Adrenal gland (tissue), 9 donors: ENCODE measurements at regions not wholly inside any gene's neighbourhood (a gene's known extent, or its start where the extent isn't known, plus 50 kb on each side); places are given as distances from the start of the nearest gene placed in this dataset.
A peak's percentile ranks its signal among the peaks of the same experiment; 100 is the strongest.

Experiments
- DNase-seq, 7 donors: peaks; one replicate each; pipeline ENCODE4 v3.0.0-alpha.2; 2019 to 2020
- H3K27ac ChIP-seq, 5 donors: fragments of 200-600 bp; sonication (generic) in 4 of 5; 1 replicate in 3 of 5; 2 replicates in 2 of 5; pipeline versions ENCODE4 v1.5.1 to v1.8.0; 2016 to 2020; ENCODE audit warnings: mild to moderate bottlenecking in 1 of 5
- H3K27me3 ChIP-seq: fragments of 200-600 bp; 2 replicates; pipeline ENCODE4 v1.8.0; 2021
- H3K36me3 ChIP-seq, 2 donors: fragments of 200-600 bp; replicated peaks in 1 of 2; 1 replicate in 1 of 2; 2 replicates in 1 of 2; pipeline versions ENCODE4 v1.5.1 to v1.8.0; 2018 to 2022
- H3K4me1 ChIP-seq, 2 donors: fragments of 200-600 bp; replicated peaks in 1 of 2; 1 replicate in 1 of 2; 2 replicates in 1 of 2; pipeline versions ENCODE4 v1.5.1 to v1.8.0; 2018 to 2021
- H3K4me3 ChIP-seq, 4 donors: fragments of 200-600 bp; sonication (generic) in 3 of 4; one replicate each; pipeline ENCODE4 v1.5.1; 2016 to 2018
- H3K9me3 ChIP-seq, 3 donors: fragments of 200-600 bp; sonication (generic) in 1 of 3; replicated peaks in 1 of 3; 1 replicate in 2 of 3; 2 replicates in 1 of 3; pipeline versions ENCODE4 v1.5.1 to v1.8.0; 2016 to 2021
- POLR2A ChIP-seq, 2 donors: fragments of 450-650 bp; IDR thresholded peaks; one replicate each; pipeline ENCODE4 v1.6.1; 2017; ENCODE audit warnings: antibody characterized with exemption in 2 of 2, mild to moderate bottlenecking in 2 of 2, moderate library complexity in 1 of 2
- WGBS, 4 donors: extraction: QIAGEN DNeasy Blood & Tissue Kit in 2 of 4; methylation state at CpG; one replicate each; pipeline versions ENCODE4 v1.1.5 to v1.1.7; 2013 to 2017; 5-methylcytosine and 5-hydroxymethylcytosine counted together
- intact Hi-C, 2 donors: fragments of 100-400 bp; cut with DNase I; formaldehyde crosslinking; loops; one replicate each; pipeline versions ENCODE4 v1.14.1 to v1.15.0; 2022 to 2023
- TF ChIP-seq, protein P1 (sequence below), 6 experiments: fragments of 450-650 bp in 4 of 6; fragments of 200-600 bp in 2 of 6; sonication (generic) in 1 of 6; IDR thresholded peaks; 1 replicate in 5 of 6; 2 replicates in 1 of 6; pipeline versions ENCODE4 v1.5.1 to v1.8.0; 2016 to 2021; ENCODE audit warnings: antibody characterized with exemption in 6 of 6, mild to moderate bottlenecking in 2 of 6, moderate library complexity in 1 of 6
- donor health status: healthy with polysubstance abuse.
- donor health status: Bipolar disorder and iron deficiency.
- donor health status: DM: yes; HTN: yes; CAD: no.
- donor health status: DM: no; HTN: no; CAD: no.
- donor health status: DM: no; HTN: no; CAD: no.

DNA sequence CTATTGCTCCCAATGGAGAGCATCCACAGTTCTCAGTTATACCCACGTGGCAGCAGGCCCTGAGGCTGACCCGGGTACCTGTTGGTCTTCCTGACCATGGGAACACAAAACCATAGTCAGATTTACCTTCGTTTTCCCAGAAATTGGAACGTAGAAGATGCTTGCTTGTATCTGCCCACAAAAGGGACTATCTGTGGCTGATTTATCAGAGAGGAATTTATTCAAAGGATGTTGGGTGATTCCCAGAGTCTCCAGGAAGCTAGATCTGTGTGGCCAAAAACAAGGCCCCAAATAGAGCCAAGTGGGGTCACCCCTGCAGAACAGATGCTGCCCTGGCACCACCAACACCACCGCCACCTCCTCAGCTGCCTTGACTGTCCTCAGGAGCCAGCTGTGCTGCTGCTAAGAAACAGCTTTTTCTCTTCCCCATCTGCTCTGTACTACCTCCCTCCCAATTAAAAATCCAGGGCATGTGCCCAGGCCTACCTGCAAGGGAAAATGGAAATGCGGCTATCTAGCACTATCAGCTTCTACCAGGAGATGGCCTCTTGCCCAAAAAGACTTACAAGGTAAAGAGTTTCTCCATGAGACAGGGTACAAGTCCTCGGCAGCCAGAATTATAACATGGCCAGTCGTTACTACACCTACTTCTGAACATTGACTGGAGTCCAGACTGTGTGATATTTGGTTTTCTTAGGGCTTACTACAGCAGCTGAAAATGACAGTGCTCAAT lies 128.6 kb upstream of the PLEKHG7 start:
- peak in 2 of 7 donors; percentile 15 to 40 for DNase-seq
- Histone ChIP-seq H3K4me3 (no peak overlapping the region), H3K9me3 (no peaks in the 10 kb centered on the region), H3K4me1 (peaks cover 0 to 23% of the 10 kb centered on the region in 2 donors), H3K27me3 (no peaks in the 10 kb centered on the region), H3K27ac (peak overlapping the region in 1 of 5 donors; percentile 10), H3K36me3 (no peaks in the 10 kb centered on the region)
- no peak for TF ChIP-seq POLR2A (IDR thresholded peaks at IDR 0.05)
- TF ChIP-seq, protein P1, sequence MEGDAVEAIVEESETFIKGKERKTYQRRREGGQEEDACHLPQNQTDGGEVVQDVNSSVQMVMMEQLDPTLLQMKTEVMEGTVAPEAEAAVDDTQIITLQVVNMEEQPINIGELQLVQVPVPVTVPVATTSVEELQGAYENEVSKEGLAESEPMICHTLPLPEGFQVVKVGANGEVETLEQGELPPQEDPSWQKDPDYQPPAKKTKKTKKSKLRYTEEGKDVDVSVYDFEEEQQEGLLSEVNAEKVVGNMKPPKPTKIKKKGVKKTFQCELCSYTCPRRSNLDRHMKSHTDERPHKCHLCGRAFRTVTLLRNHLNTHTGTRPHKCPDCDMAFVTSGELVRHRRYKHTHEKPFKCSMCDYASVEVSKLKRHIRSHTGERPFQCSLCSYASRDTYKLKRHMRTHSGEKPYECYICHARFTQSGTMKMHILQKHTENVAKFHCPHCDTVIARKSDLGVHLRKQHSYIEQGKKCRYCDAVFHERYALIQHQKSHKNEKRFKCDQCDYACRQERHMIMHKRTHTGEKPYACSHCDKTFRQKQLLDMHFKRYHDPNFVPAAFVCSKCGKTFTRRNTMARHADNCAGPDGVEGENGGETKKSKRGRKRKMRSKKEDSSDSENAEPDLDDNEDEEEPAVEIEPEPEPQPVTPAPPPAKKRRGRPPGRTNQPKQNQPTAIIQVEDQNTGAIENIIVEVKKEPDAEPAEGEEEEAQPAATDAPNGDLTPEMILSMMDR (IDR thresholded peaks at IDR 0.05), result peak in 4 of 6 experiments; percentile 20 to 45 (median 32)
- 78 to 82% (median 80%) methylated on average over 7 to 8 of the region's 8 CpGs for WGBS, 4 donors
- intact Hi-C loops, result loop anchor here in 1 of 2 donors (5.0 kb wide), 1 partner anchor 427 kb away; the partner anchor contains the start of gene BTG1

DNA sequence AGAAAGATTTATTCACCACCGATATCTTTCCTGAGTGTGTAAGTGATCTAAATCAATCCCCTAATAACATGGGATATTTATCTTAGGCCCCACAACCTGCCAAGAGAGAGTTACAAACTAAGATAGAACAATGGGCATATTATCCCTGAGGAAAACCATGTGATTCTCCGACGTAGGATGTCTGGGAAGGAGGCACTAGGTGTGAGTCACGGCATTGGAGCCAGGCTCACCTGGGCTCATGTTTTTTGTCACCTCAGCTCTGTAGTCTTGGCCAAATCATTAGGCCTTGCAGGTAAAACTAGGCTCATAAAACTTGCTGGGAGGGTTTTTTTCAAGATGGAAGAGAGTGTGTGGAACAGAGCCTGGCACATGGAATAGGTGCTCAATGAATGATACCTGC lies 129.7 kb upstream of the PLEKHG7 start:
- Histone ChIP-seq H3K27me3 (no peaks in the 10 kb centered on the region), H3K4me1 (peaks cover 0 to 23% of the 10 kb centered on the region in 2 donors), H3K36me3 (no peaks in the 10 kb centered on the region), H3K9me3 (no peaks in the 10 kb centered on the region), H3K4me3 (no peak overlapping the region), H3K27ac (no peak overlapping the region)
- intact Hi-C loops, result loop anchor here in 1 of 2 donors (5.0 kb wide), 1 partner anchor 426 kb away; the partner anchor contains the start of gene BTG1
- no peak for DNase-seq
- TF ChIP-seq, protein P1 (IDR thresholded peaks at IDR 0.05), result no peak
- TF ChIP-seq POLR2A (IDR thresholded peaks at IDR 0.05), result no peak
- 91 to 94% (median 93%) methylated on average over 4 of the region's 4 CpGs for WGBS, 4 donors

DNA sequence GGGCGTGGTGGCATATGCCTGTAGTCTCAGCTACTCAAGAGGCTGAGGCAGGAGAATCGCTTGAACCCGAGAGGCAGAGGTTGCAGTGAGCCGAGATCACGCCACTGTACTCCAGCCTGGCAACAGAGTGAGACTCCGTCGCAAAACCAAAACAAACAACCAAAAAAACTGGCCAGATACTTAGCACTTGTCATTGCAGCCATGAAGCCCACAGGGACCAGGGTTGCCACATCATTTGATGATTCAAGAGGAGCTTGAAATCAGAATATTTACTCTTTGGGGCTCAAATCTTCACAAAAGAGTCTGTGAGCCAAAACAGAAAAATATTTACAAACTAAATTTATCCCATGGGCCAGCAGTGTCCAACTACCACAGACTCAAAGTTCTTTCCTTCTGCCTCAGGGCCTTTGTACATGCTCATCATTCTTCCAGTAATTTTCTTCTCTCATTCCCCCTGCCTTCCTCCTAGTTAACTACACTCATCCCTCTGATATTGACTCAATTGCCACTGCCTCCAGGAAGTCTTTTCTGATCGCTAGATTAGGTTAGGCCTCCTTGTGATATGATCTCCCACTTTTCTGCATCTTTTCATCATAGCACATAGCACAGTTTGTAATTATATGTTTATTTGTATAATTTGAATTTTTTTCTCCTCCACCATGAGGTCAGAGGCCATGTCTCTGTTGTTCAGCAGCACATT lies 130.8 kb upstream of the PLEKHG7 start:
- no peak overlapping the region for H3K27ac ChIP-seq
- no peak for TF ChIP-seq POLR2A (IDR thresholded peaks at IDR 0.05)
- TF ChIP-seq, protein P1 (IDR thresholded peaks at IDR 0.05), result no peak
- intact Hi-C loops, result loop anchor here in 1 of 2 donors (5.0 kb wide), 1 partner anchor 425 kb away; the partner anchor contains the start of gene BTG1
- DNase-seq, result no peak
- peaks cover 0 to 23% of the 10 kb centered on the region in 2 donors for H3K4me1 ChIP-seq
- H3K36me3 ChIP-seq, result no peaks in the 10 kb centered on the region
- WGBS, 4 donors, result 90 to 95% (median 93%) methylated on average over 8 of the region's 8 CpGs
- H3K27me3 ChIP-seq, result no peaks in the 10 kb centered on the region
- H3K9me3 ChIP-seq, result no peaks in the 10 kb centered on the region
- no peak overlapping the region for H3K4me3 ChIP-seq

DNA sequence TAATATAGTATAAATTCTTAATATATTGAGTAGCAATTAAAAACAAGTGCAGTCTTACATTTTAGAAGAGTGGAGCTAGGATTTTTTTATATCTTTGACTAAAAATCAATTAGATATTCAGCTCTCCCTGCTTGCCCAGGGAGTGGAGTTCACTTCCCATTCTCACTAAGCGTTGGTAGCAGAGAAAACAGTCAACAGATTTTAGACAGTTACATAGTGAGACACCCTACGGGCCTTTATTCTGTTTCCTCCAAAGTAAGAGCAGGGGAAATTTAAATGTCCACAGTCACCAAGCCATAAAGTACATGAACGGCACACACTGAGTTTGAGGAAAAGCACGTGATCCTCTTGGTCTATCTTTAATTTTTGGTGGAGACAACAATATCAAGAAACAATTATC lies 131.6 kb upstream of the PLEKHG7 start:
- no peaks in the 10 kb centered on the region for H3K36me3 ChIP-seq
- H3K27ac ChIP-seq, result no peak overlapping the region
- peaks cover 0 to 23% of the 10 kb centered on the region in 2 donors for H3K4me1 ChIP-seq
- no peak for DNase-seq
- H3K9me3 ChIP-seq, result no peaks in the 10 kb centered on the region
- WGBS, 4 donors, result 79 to 86% (median 82%) methylated on average over 4 of the region's 4 CpGs
- H3K4me3 ChIP-seq, result no peak overlapping the region
- H3K27me3 ChIP-seq, result no peaks in the 10 kb centered on the region
- intact Hi-C loops, result loop anchor here in 1 of 2 donors (5.0 kb wide), 1 partner anchor 424 kb away; the partner anchor contains the start of gene BTG1
- TF ChIP-seq, protein P1 (IDR thresholded peaks at IDR 0.05), result no peak
- TF ChIP-seq POLR2A (IDR thresholded peaks at IDR 0.05), result no peak
